NCI-H187 (cell line): ENCODE measurements at regions not wholly inside any gene's neighbourhood (a gene's known extent, or its start where the extent isn't known, plus 50 kb on each side); places are given as distances from the start of the nearest gene placed in this dataset.
"Not testable (repeated sequence)": the region's sequence is repeated elsewhere in the genome, so short reads cannot be mapped to it uniquely, and the experiment has no call there.

Source experiments
- DNase-seq, 2 experiments: peaks; one replicate each; lab custom pipeline; 2025; lab: John Stamatoyannopoulos, UW

DNA sequence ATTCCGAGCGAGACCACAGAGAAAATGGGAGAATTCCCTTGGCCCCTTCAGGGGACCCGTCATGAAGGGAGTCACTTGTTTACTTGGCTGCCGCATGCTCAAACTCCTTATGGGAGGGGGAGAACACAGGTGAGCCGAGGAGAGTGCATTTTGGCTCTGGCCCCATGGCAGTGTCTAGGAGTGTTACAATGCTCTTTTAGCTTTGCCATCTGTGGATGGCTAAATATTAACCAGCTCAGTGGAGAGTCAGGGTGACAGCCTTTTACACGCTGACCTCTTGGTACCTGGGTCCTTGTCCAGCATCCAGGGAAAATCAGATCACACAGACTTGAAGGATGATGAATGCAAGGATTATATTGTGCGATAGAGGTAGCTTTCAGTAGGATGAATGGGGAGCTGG, 146.4 kb upstream of the ATXN7L3B start:
- no peak for DNase-seq

DNA sequence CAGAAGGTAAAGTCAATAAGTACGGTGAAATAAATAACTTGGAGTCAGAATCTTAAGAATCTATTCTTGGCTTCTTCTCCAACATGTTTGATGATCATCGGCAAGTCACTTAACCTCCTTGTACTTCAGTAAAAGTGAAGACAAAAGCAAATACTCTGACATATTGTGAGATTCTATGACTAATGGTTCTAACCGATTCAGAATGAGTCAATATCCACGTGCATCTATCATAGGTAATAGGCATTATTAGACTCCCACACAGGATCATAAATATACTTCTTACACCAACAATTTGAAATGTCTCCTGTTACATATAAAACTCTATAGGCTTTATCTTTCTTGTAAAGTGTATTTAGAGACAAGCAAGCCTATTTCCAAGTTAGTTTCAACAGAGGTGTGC, 144.4 kb upstream of the ATXN7L3B start:
- DNase-seq = no peak

DNA sequence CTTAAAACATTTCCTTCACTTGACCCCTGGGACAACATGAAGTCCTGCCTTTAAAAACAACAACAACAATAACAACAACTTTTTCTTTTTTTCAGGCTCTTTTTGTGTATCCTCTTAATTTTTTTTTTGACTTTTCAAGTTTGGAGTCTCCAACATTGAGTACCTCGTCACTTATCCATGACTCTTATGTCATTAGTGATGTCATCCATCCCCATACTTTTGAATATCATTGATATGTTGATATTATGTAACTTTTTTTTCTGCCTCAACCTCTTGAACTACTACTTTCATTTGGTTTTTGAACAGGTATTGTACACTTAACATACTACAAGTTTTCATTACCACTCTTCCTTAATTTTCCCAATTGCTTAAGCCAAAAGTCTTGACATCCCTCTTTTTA, 143.0 kb upstream of the ATXN7L3B start:
- DNase-seq = no peak

DNA sequence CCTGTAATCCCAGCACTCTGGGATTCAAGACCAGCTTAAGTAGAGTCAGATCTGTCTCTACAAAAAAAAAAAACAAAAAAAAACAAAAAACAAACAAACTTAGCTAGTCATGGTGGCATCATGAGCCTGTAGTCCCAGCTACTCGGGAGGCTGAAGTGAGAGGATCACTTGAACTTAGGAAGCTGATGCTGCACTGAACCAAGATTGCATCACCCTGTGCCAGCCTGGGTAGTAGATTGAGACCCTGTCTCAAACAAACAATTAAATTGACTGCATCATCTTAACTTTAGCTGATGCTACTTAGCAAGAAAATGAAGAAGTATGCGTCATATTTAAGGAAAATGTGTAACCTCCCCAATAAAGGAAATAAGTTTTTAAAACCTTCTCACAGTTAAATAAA, 136.6 kb upstream of the ATXN7L3B start:
- no peak for DNase-seq

DNA sequence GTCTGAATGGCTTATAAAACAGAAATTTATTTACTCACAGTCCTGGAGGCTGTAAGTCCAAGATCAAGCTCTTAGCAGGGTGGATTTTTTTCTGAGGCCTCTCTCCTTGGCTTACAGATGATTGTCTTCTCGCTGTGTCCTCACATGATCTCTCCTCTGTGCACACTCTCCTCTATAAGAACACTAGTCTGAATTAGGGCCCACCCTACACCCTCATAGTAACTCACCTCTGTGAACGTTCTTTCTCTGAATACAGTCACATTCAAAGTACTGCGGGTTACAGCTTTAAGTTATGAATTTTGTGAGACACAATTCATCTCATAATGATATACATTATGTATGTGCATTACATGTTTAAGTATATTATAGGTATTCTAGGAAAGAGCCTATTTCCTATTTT, 135.7 kb upstream of the ATXN7L3B start:
- no peak for DNase-seq

DNA sequence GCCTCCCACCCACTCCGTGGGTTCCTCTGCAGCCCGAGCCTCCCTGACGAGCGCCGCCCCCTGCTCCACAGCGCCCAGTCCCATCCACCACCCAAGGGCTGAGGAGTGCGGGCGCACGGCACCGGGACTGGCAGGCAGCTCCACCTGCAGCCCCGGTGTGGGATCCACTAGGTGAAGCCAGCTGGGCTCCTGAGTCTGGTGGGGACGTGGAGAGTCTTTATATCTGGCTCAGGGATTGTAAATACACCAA, 134.5 kb upstream of the ATXN7L3B start:
- DNase-seq = not testable (repeated sequence)

DNA sequence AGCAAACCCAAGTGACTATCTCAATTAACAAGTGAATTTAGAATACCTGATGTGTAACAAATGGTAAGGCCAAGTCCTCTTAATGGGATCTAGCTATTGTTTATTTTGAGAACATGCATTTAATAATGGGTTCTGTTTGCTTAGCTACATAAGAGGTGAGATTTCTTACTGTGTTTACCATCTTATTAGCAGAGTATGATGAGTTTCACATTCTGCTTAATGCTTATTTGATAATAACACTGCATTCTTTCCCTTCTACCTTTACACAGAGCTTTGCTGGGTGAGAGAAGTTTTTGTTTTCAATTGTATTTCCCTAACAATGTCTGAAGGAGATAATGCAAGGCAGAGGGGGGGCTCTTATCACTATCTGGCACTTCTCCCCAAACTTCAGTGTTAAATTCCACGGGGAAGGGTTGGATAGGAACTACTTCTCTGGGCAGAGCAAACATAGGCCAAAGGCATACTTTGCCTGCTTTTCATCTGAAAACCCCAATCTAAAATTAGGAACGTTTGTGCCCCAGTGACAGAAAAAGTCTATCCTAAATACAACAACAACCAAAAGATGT, 129.0 kb upstream of the ATXN7L3B start:
- no peak for DNase-seq

DNA sequence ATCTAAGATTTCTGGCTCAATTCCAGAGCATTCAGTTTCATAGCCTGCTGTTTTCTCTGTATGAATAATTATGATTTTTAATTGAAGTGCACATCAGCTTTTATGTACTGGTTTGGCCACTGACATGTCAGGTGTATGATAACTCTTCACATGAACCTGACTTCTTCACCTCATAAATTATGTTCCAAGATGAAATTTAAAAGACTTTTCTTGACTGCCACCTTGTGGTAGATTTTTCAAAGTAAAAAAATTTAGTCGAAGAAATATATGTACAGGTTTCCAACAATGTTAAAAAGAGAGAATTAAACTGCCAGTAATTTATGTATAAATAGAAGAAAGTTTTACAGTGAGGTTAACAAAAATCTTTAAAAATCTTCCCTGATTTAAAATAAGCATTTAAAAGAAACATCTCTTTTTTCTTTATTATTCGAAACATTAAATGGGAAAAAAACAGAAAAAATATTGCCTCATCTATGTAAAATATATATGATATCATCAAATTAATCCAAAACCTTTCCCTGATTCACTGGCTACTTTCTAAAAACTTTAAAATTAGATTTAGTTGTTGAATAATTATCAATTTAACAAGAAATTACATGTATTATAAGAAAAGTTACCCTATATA, 124.9 kb upstream of the ATXN7L3B start:
- peak in 1 of 2 experiments; percentile 7 for DNase-seq

DNA sequence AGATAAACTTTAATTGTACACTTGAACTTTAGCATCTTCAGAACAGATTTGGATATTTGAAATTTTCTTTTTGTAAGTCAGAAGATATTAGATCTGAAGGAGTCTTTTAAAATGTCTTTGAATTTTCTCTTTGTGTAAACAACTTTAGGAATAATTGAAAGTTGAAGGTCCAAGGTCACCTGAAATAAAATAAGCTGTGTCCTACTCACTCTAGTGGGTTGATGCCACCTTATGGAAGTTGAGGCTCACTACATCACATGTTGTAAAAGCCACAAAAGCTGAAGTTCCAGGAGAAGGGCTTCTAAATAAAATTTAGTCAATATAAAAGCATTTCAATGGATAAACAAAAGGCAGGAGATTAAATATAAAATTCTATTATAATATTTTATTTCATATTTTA, 122.0 kb upstream of the ATXN7L3B start:
- no peak for DNase-seq

DNA sequence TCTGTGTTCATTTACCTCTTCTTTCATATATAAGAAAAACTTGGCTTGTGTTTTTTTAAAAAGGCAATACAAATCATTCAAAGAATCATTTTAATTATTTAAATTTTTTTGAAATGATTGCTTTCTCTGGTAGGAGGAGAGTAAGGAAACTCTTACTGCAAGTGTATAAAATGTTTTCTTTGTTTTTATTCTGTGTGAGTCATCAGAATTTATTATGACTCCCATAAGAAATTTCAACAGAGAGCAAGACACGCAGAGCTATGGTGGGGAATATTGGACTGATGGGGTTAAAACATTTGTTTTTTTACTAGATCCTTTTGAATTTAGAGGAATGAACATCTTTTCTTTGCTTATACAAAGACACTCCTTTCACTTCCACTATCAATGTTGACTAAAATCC, 119.1 kb upstream of the ATXN7L3B start:
- no peak for DNase-seq

DNA sequence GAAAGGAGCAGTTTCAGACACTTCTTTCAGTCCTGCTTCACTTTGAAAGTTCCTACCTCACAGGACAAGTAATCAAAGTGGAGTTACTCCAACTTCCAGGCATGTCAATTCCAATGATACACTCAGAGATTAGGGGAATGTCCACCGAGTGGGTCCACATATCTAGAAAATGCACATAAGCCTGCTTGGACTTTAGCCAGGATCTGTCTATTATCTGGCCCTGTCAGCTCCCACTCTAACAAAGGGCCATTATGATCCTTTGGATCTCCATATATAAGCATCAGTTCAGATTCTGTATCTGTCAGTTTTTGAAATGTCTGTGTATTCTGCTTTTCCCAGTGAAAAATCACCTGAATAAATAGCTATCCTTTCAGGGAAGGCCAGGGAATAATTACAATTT, 112.9 kb upstream of the ATXN7L3B start:
- DNase-seq = no peak

DNA sequence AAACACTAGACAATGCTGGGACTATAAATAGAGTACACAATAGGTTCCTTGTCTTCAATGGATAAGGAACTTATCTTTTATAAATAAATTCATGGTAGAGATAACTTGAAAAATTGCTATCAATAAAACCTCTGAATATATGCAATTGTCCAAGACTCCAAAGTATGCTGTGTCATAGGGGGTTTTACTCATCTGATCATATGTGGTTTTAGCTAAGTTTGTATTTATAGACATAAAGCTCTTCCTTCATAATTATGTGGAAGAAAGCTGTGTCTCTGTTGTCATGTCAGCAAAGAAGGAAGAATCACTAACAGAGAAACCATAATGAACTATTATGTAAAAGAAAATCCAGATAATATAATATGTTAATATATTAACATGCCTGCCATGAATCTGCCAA, 111.5 kb upstream of the ATXN7L3B start:
- DNase-seq = no peak

DNA sequence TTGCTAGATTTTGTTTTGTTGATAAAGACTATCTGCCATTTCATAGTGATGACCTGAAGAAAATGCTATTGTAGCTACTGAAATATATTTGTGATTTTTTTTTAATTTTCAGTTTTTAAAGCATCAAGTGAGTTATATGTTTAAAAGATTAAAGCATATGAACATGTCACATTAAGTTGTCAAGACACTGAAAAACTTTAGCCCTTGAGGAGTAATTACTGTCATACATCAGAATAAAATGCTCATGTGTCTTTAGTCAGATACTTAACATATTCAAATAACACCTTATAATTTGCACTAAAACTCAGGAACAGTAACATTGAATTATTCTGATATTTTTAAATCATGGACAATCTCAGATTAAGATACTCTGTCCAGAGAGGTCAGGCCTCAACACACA, 108.1 kb upstream of the ATXN7L3B start:
- DNase-seq = no peak

DNA sequence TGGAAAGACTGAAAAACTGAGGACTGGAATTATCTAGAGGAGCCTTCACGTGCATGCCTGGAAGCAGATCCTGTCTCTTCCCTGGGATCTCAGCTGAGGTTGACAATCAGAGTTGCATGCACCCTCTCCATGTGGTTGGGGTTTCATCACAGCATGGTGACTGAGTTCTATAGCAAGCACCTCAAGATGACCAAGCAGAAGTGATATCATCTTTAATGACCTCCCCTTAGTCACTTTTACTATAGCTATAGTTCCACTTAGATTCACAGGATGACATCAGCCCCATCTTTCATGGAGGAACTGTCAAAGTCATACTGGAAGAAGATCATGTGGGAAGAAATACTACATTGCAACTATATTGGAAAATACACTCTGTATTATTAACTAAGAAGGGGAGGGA, 105.8 kb upstream of the ATXN7L3B start:
- DNase-seq = no peak

DNA sequence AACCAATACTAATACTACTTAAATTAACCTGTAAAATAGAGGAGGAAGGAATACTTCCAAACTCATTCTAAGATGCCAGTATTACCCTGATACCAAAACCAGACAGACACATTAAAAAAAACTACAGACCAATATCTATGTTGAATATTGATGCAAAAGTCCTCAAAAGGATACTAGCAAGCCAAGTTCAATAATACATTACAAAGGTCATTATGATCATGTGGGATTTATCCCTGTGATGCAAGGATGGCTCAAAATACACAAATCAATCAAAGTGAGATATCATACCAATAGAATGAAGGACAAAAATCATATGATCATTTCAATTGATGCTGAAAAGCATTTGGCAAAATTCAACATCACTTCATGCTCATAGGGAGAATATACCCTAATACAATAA, 97.2 kb upstream of the ATXN7L3B start:
- no peak for DNase-seq

DNA sequence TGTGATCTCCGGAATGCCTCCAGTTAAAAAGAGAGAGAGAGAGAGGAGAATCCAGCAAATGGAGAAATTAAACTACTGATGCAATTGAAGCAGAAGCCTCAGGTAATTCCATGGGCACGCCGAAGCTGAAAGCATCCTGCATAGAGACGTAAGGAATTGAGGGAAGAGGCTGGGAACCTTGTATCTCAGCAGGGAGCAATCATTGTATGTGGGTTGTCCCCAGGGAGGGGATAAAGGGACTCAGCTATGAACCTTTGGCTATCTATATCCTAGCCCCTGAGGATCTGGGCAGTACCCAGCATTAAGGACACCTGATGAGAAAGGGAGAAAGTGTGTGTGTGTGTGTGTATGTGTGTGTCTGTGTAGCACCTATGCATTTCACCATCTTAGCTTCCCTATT, 95.8 kb upstream of the ATXN7L3B start:
- no peak for DNase-seq

DNA sequence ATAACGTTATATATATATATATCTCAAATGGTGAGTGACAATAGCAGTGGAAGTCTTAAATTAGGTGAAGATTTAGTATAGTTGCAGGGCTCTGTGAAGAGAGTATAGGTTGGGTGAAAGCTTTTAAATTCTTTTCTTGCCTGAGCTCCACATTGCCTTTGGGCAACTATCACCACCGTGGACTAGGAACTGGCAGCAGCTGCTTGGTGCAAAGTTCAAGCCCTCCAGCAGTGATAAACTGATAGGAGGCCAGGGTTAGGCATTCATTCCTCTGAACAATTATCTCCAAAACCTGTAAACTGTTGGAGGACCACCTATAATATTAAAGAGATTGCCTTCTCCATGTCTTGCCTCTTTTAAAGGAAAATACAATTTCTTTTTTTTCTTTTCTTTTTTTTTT, 91.2 kb upstream of the ATXN7L3B start:
- DNase-seq = no peak

DNA sequence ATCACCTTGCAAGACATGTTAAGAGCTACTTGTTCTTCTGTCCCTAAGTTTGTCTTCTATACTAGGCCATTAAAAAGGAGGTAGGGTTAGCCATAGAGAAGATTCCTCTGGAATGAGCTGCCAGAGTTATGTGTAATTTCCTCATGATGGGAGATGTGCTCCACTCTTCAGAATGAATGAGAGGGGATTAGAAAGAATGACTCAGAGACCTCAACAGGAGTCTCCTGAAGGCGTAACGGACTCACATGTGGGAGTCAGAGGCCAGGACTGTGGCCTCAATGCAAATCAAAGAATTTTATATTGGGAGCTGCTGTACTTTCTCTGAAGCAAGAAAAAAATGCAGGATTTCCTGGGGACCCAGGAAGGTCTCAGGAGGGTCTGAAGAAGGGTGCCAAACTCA, 87.8 kb upstream of the ATXN7L3B start:
- no peak for DNase-seq

DNA sequence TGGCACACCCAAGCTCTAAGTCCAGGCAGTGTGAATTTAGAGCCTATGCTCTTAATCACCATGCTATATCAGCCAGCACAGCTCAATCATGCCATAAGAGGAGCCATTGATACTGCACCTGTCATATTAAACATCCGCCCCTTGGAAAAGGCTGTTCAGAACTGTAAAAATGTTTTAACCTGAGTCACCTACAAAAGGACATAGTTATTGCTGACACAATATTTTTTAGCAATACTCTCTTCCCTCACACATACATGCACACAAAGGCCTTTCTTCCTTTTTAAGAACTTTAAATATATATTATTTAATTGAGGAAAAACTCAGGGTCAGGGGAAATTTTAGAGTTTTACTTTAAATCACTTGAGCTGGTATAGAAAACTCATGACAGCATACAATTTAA, 83.5 kb upstream of the ATXN7L3B start:
- DNase-seq = no peak

DNA sequence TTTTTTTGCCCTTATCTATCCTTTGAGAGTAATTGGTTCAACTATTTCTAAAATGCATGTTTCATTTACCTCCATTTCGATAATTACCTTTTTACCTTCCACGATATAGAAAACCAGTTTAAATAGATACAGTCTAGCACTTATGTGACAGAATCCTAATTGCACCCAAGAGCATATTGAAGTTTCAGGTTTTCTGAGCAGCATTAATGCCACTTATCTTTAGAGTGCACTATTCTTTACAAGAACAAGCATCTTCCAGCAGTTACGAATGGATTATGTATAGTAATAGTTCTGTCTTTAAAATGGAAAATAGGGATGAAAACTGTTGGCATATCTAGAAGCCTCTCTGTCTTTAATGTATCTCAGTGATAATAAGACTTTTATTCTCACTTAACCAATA, 82.2 kb upstream of the ATXN7L3B start:
- no peak for DNase-seq

DNA sequence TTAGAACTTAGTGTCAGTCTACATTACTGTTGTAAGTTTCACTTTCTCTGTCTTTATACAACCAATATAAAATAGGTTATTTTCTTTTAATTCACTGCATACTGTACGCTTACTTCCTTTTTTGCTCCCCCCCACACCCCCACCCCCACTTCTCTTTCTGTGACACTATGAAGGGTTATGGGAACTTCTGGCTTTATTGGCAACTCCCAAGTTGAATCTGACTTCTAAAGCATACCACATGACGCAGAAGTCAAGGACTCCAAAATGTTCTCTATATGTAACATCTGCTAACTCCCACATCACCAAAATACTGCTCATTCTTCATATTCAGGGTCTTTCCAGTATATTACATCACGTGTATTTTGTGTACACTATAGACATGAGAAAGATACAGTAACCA, 81.2 kb upstream of the ATXN7L3B start:
- DNase-seq = no peak

DNA sequence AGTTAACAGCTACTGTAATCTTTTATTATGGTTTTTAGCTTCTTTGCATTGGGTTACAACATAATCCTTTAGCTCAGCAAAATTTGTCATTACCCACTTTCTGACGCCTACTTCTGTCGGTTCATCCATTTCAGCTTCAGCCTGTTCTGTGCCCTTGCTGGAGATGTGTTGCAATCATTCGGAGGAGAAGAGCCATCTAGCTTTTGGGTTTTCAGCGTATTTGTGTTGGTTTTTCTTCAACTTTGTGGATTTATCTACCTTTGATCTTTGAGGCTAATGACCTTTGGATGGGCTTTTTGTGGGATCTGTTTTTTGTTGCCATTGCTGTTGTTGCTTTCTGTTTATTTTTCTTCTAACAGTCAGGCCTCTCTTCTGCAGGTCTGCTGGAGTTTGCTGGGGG, 69.2 kb upstream of the ATXN7L3B start:
- no peak for DNase-seq

DNA sequence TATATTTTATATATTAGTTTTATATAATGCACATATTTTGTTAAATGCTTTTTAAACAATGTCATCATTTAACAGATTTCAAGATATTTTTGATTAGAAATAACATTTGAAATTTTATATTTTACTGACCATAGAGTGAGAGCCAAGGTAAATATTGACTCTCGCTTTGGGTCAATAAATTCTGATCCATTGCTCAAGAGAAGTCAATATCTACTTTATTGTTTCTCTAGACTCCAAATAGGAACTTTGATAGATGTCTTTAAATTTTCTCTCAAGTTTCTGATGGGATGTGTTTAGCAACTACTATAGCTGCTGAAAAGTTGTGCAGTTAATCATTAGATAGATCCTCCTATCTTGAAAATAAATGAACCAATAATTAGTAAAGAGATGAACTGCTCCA, 61.4 kb upstream of the ATXN7L3B start:
- DNase-seq = no peak

DNA sequence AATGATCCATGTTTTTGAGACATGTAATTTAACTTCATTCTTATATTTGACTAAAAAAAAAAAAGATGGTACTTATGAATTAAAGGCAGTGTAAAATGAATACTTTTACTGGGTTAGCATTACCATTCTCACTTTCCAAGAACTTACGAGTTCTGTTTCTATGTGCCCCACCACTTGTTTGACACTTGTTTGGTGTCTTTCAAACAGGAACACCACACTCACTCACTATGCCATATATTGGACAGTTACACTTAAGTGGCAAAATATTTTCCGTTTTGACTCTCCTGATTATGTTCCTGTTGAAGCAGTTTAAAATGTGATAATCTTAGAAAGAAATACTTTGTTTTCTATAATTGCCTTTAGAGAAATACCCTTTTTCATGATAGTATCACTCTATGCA, 56.6 kb upstream of the ATXN7L3B start:
- no peak for DNase-seq

DNA sequence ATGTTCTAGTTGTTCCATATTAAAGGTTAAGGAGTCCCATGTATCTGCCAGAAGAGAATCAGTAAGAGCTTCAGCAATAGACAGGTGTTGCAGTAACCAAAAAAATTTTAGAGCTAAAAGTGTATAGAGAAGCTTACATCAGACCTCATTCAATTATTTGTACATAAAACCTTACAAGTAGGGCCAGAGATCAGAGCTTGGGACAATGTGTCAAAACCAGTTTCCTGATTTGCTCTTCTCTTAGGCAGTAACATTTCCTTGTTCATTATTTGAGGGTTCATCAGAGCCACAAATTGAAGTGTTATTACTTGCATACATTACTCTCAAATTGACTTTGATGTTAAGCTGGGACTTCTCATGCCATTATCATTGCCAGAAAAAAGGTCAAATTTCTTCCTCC, 55.5 kb upstream of the ATXN7L3B start:
- DNase-seq = no peak
